ENCODE measurements at regions not wholly inside any gene's neighbourhood (a gene's known extent, or its start where the extent isn't known, plus 50 kb on each side); places are given as distances from the start of the nearest gene placed in this dataset.
A peak's percentile ranks its signal among the peaks of the same experiment; 100 is the strongest.

GRCh38 chr6:9428421-9429172, 986.3 kb downstream of the TFAP2A start:
- no peaks in the 10 kb centered on the region for H3K9me3 ChIP-seq (ENCODE audit: control insufficient read depth, insufficient read depth, low read length)
- 75% methylated on average over 2 of the region's 2 CpGs for WGBS (ENCODE audit: insufficient coverage)
- H3K27ac ChIP-seq (ENCODE audit: low read depth, low read length), result no peak overlapping the region
- H3K4me3 ChIP-seq (ENCODE audit: low read depth, low read length), result no peak overlapping the region
- no peaks in the 10 kb centered on the region for H3K36me3 ChIP-seq (ENCODE audit: control insufficient read depth, insufficient read depth, low read length)
- DNase-seq (ENCODE audit: low read depth in 4 of 6, low spot score in 6 of 6), result no peak
- no peaks in the 10 kb centered on the region for H3K4me1 ChIP-seq (ENCODE audit: control insufficient read depth, insufficient read depth, low read length)
- no peaks in the 10 kb centered on the region for H3K27me3 ChIP-seq (ENCODE audit: control insufficient read depth, insufficient read depth, low read length)

GRCh38 chr6:9422138-9422537, 986.8 kb upstream of the SLC35B3 start:
- Histone ChIP-seq H3K27me3 (ENCODE audit: control insufficient read depth, insufficient read depth, low read length) (no peaks in the 10 kb centered on the region), H3K27ac (ENCODE audit: low read depth, low read length) (no peak overlapping the region), H3K9me3 (ENCODE audit: control insufficient read depth, insufficient read depth, low read length) (no peaks in the 10 kb centered on the region), H3K4me3 (ENCODE audit: low read depth, low read length) (no peak overlapping the region), H3K4me1 (ENCODE audit: control insufficient read depth, insufficient read depth, low read length) (no peaks in the 10 kb centered on the region), H3K36me3 (ENCODE audit: control insufficient read depth, insufficient read depth, low read length) (no peaks in the 10 kb centered on the region)
- WGBS (ENCODE audit: insufficient coverage), result no CpG with 5 or more reads among the region's 2 CpGs
- no peak for DNase-seq (ENCODE audit: low read depth in 4 of 6, low spot score in 6 of 6)

DNA sequence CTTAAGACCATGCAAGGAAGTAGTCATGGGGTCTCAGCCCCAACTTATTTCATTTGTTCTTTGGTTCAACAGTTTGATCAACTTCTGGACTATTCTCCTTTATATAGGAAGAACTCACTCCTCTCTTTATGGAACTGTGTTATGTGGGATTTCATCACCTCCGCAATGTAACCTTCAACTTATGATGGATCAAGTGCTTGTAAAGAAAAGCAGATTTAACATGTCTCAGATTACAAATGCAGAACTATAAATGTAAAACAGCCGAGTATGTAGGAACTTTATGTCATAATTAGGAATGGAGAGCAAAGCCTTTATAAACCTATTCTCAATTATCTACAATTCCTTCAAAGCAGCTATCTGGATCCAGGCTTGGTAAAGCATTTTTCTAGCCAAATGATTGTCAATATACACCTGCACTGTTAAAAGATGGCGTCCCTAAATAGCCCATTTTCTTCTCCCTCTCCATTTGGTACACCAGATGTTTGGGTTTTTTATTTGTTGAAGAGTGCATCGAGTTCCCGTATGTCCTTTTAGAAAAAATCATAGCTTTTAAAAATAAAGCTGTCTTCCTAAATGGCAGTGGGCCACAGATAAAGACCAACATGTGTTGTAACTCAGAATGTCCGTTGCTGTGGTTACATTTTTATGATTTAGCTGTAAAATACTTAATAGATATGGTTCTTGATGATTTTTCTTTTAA, 985.1 kb upstream of the SLC35B3 start:
- no peak overlapping the region for H3K27ac ChIP-seq (ENCODE audit: low read depth, low read length)
- WGBS (ENCODE audit: insufficient coverage), result no CpG with 5 or more reads among the region's 6 CpGs

DNA sequence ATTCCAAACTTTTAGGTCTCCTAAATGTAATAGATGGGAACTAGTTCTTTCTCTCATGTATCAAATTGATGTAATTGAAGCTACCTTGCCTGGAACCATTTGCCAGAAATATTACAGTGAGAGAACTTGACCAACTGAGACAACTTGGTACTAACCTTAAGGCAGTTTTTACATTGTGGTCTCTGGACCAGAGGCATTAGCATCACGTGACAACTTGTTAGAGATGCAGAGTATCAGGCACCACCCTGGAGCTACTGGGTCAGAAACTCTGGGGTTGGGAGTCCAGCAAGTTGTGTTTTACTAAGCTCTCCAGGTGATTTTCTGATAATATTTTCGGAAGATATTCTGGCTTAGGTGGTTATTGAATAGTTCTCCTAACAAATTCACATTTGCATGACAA, 982.1 kb upstream of the SLC35B3 start:
- Histone ChIP-seq H3K4me3 (ENCODE audit: low read depth, low read length) (no peak overlapping the region), H3K4me1 (ENCODE audit: control insufficient read depth, insufficient read depth, low read length) (no peaks in the 10 kb centered on the region), H3K27ac (ENCODE audit: low read depth, low read length) (no peak overlapping the region), H3K27me3 (ENCODE audit: control insufficient read depth, insufficient read depth, low read length) (no peaks in the 10 kb centered on the region), H3K9me3 (ENCODE audit: control insufficient read depth, insufficient read depth, low read length) (no peaks in the 10 kb centered on the region), H3K36me3 (ENCODE audit: control insufficient read depth, insufficient read depth, low read length) (no peaks in the 10 kb centered on the region)
- no peak for DNase-seq (ENCODE audit: low read depth in 4 of 6, low spot score in 6 of 6)
- WGBS (ENCODE audit: insufficient coverage), result 86% methylated on average over 1 of the region's 2 CpGs

More for the DNA sequence above, 985.1 kb upstream of the SLC35B3 start:
- H3K9me3 ChIP-seq (ENCODE audit: control insufficient read depth, insufficient read depth, low read length), result no peaks in the 10 kb centered on the region
- peak in 2 of 6 donors; percentile 46 to 64 for DNase-seq (ENCODE audit: low read depth in 4 of 6, low spot score in 6 of 6)
- no peaks in the 10 kb centered on the region for H3K36me3 ChIP-seq (ENCODE audit: control insufficient read depth, insufficient read depth, low read length)
- H3K27me3 ChIP-seq (ENCODE audit: control insufficient read depth, insufficient read depth, low read length), result no peaks in the 10 kb centered on the region
- H3K4me1 ChIP-seq (ENCODE audit: control insufficient read depth, insufficient read depth, low read length), result no peaks in the 10 kb centered on the region
- no peak overlapping the region for H3K4me3 ChIP-seq (ENCODE audit: low read depth, low read length)

GRCh38 chr6:9412951-9413559, 977.7 kb upstream of the SLC35B3 start:
- Histone ChIP-seq H3K4me3 (ENCODE audit: low read depth, low read length) (no peak overlapping the region), H3K4me1 (ENCODE audit: control insufficient read depth, insufficient read depth, low read length) (no peaks in the 10 kb centered on the region), H3K27ac (ENCODE audit: low read depth, low read length) (no peak overlapping the region), H3K36me3 (ENCODE audit: control insufficient read depth, insufficient read depth, low read length) (no peaks in the 10 kb centered on the region), H3K27me3 (ENCODE audit: control insufficient read depth, insufficient read depth, low read length) (no peaks in the 10 kb centered on the region), H3K9me3 (ENCODE audit: control insufficient read depth, insufficient read depth, low read length) (no peaks in the 10 kb centered on the region)
- WGBS (ENCODE audit: insufficient coverage), result no CpG with 5 or more reads among the region's 5 CpGs
- DNase-seq (ENCODE audit: low read depth in 4 of 6, low spot score in 6 of 6), result peak in 1 of 6 donors; percentile 10

DNA sequence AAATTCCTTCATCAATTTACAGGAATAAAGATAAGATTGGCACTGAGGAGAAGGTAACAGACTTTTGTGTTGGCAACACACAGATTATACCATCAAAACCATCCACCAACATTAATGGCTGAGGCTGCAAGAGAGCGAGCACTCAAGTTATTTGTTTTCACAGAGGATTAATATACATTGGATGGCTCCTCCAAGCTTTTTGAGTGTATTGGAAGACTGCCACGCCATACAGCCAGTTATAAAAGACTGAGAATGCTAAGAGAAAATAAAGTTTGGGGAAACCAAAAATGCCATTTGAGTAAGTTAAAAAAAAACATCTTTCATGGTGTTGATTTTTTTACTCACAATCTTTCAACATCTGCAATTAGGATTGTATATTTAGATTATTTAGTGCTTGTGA, 973.8 kb upstream of the SLC35B3 start:
- no peak for DNase-seq (ENCODE audit: low read depth in 4 of 6, low spot score in 6 of 6)
- no CpG with 5 or more reads among the region's 2 CpGs for WGBS (ENCODE audit: insufficient coverage)
- no peaks in the 10 kb centered on the region for H3K27me3 ChIP-seq (ENCODE audit: control insufficient read depth, insufficient read depth, low read length)
- no peaks in the 10 kb centered on the region for H3K4me1 ChIP-seq (ENCODE audit: control insufficient read depth, insufficient read depth, low read length)
- no peak overlapping the region for H3K27ac ChIP-seq (ENCODE audit: low read depth, low read length)
- no peaks in the 10 kb centered on the region for H3K36me3 ChIP-seq (ENCODE audit: control insufficient read depth, insufficient read depth, low read length)
- no peak overlapping the region for H3K4me3 ChIP-seq (ENCODE audit: low read depth, low read length)
- H3K9me3 ChIP-seq (ENCODE audit: control insufficient read depth, insufficient read depth, low read length), result no peaks in the 10 kb centered on the region

GRCh38 chr6:9408402-9409117, 973.2 kb upstream of the SLC35B3 start:
- WGBS (ENCODE audit: insufficient coverage), result no CpG with 5 or more reads among the region's 2 CpGs
- H3K27ac ChIP-seq (ENCODE audit: low read depth, low read length), result no peak overlapping the region
- H3K9me3 ChIP-seq (ENCODE audit: control insufficient read depth, insufficient read depth, low read length), result no peaks in the 10 kb centered on the region
- no peaks in the 10 kb centered on the region for H3K36me3 ChIP-seq (ENCODE audit: control insufficient read depth, insufficient read depth, low read length)
- H3K4me3 ChIP-seq (ENCODE audit: low read depth, low read length), result no peak overlapping the region
- H3K4me1 ChIP-seq (ENCODE audit: control insufficient read depth, insufficient read depth, low read length), result no peaks in the 10 kb centered on the region
- no peaks in the 10 kb centered on the region for H3K27me3 ChIP-seq (ENCODE audit: control insufficient read depth, insufficient read depth, low read length)
- DNase-seq (ENCODE audit: low read depth in 4 of 6, low spot score in 6 of 6), result peak in 1 of 6 donors; percentile 18

DNA sequence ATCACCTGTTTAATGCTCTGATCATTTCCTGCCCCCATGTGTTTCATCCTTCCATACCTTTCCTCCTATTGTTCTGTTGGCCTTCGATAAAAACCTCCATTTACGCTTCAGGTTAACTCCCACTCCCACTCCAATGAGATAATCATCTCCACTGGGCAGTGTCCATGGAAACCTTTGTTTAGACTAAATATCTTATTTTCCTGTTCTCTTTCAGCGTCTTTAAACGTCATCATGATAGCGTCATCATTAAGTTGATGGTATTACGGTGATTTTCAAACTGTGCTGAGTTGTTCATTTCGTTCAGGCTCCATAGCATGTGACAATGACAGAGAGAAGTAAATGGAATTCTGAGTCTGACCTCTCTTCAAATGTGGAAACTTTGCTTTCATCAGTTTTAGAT, 970.5 kb upstream of the SLC35B3 start:
- H3K36me3 ChIP-seq (ENCODE audit: control insufficient read depth, insufficient read depth, low read length), result no peaks in the 10 kb centered on the region
- H3K9me3 ChIP-seq (ENCODE audit: control insufficient read depth, insufficient read depth, low read length), result no peaks in the 10 kb centered on the region
- DNase-seq (ENCODE audit: low read depth in 4 of 6, low spot score in 6 of 6), result no peak
- H3K27me3 ChIP-seq (ENCODE audit: control insufficient read depth, insufficient read depth, low read length), result no peaks in the 10 kb centered on the region
- 86% methylated on average over 7 of the region's 7 CpGs for WGBS (ENCODE audit: insufficient coverage)
- no peak overlapping the region for H3K4me3 ChIP-seq (ENCODE audit: low read depth, low read length)
- no peak overlapping the region for H3K27ac ChIP-seq (ENCODE audit: low read depth, low read length)
- no peaks in the 10 kb centered on the region for H3K4me1 ChIP-seq (ENCODE audit: control insufficient read depth, insufficient read depth, low read length)

GRCh38 chr6:9405369-9405768, 970.0 kb upstream of the SLC35B3 start:
- no peaks in the 10 kb centered on the region for H3K27me3 ChIP-seq (ENCODE audit: control insufficient read depth, insufficient read depth, low read length)
- H3K4me1 ChIP-seq (ENCODE audit: control insufficient read depth, insufficient read depth, low read length), result no peaks in the 10 kb centered on the region
- WGBS (ENCODE audit: insufficient coverage), result no CpG with 5 or more reads among the region's 6 CpGs
- no peak for DNase-seq (ENCODE audit: low read depth in 4 of 6, low spot score in 6 of 6)
- H3K27ac ChIP-seq (ENCODE audit: low read depth, low read length), result no peak overlapping the region
- H3K4me3 ChIP-seq (ENCODE audit: low read depth, low read length), result no peak overlapping the region
- H3K9me3 ChIP-seq (ENCODE audit: control insufficient read depth, insufficient read depth, low read length), result no peaks in the 10 kb centered on the region
- H3K36me3 ChIP-seq (ENCODE audit: control insufficient read depth, insufficient read depth, low read length), result no peaks in the 10 kb centered on the region

Measured in spinal cord (tissue), 9 donors.